GM12878 (cell line): ENCODE measurements at regions not wholly inside any gene's neighbourhood (a gene's known extent, or its start where the extent isn't known, plus 50 kb on each side); places are given as distances from the start of the nearest gene placed in this dataset.

Source experiments
- ATAC-seq: fragments of 200-7000 bp; cut with Tn5 transposase; 3 replicates; pipeline ENCODE4 v1.9.1; 2020; ENCODE audit warnings: mild to moderate bottlenecking, moderate library complexity
- BruUV-seq: library from RNA; stranded (reverse); fragments of 400-500 nt; replicated peaks from 2 replicates; lab custom pipeline; 2021; lab: Mats Ljungman, UMichigan
- CTCF ChIA-PET: fragments of 300-600 bp; sonication (Branson Sonifier 250); formaldehyde crosslinking; extraction: SDS; loops from one replicate; lab custom pipeline; 2021; ENCODE audit warnings: inconsistent platforms; lab: Yijun Ruan, JAX
- POLR2A ChIA-PET: fragments of 350-600 bp; formaldehyde crosslinking; extraction: SDS; loops from one replicate; lab custom pipeline; 2021; ENCODE audit warnings: inconsistent platforms; lab: Charles Lee
- RAD21 ChIA-PET: fragments of 300-600 bp; sonication (Branson Sonifier 250); formaldehyde crosslinking; loops from one replicate; lab custom pipeline; 2023; ENCODE audit warnings: antibody characterized with exemption; ENCODE audit not compliant: unreplicated experiment; lab: Charles Lee
- SMC1A ChIA-PET: fragments of 300-600 bp; sonication (Branson Sonifier 250); formaldehyde crosslinking; loops from one replicate; lab custom pipeline; 2023; ENCODE audit not compliant: unreplicated experiment, uncharacterized antibody; lab: Charles Lee
- DNase-seq: peaks from one replicate; pipeline ENCODE4 v3.0.0-alpha.2; 2011; ENCODE audit warnings: low read depth, low spot score
- FAIRE-seq: peaks from 3 replicates; lab custom pipeline; 2011; peaks lifted over from hg19 to GRCh38; lab: Jason Lieb, UNC
- H2AFZ ChIP-seq: 2 replicates; pipeline ENCODE4 v1.6.0; 2011; ENCODE audit warnings: low read depth, low read length, control low read depth; ENCODE audit not compliant: control insufficient read depth
- H3K27ac ChIP-seq: 2 replicates; pipeline ENCODE4 v1.5.1; 2011; ENCODE audit warnings: control low read depth; ENCODE audit not compliant: control insufficient read depth, insufficient read depth
- H3K27me3 ChIP-seq, 2 experiments: replicated peaks in 1 of 2; 2 replicates each; pipeline versions ENCODE4 v1.6.0 to v1.6.1; 2011; ENCODE audit warnings: low read length in 1 of 2; ENCODE audit not compliant: control insufficient read depth in 2 of 2, insufficient read depth in 2 of 2
- H3K36me3 ChIP-seq, 2 experiments: 2 replicates each; pipeline ENCODE4 v1.5.1; 2011; ENCODE audit warnings: low read length in 1 of 2; ENCODE audit not compliant: control insufficient read depth in 2 of 2, insufficient read depth in 2 of 2
- H3K4me1 ChIP-seq: 2 replicates; pipeline ENCODE4 v1.6.1; 2011; ENCODE audit warnings: mild to moderate bottlenecking, low read length, moderate library complexity, mixed read lengths; ENCODE audit not compliant: control insufficient read depth, insufficient read depth
- H3K4me2 ChIP-seq: 2 replicates; pipeline ENCODE4 v1.6.0; 2011; ENCODE audit warnings: control low read depth; ENCODE audit not compliant: control insufficient read depth, insufficient read depth
- H3K4me3 ChIP-seq: fragments of 200-600 bp; sonication (generic); 2 replicates; pipeline ENCODE4 v1.5.1; 2016
- H3K79me2 ChIP-seq: 2 replicates; pipeline ENCODE4 v1.6.0; 2011; ENCODE audit warnings: low read length; ENCODE audit not compliant: control insufficient read depth, insufficient read depth
- H3K9ac ChIP-seq: 2 replicates; pipeline ENCODE4 v1.8.0; 2011; ENCODE audit warnings: low read length, control low read depth, mixed read lengths; ENCODE audit not compliant: control insufficient read depth, insufficient read depth
- H3K9me3 ChIP-seq: replicated peaks from 3 replicates; pipeline ENCODE4 v1.5.1; 2011; ENCODE audit warnings: mild to moderate bottlenecking, low read length; ENCODE audit not compliant: control insufficient read depth, insufficient read depth
- H4K20me1 ChIP-seq: 2 replicates; pipeline ENCODE4 v1.6.0; 2011; ENCODE audit not compliant: control insufficient read depth, insufficient read depth
- CBX5 ChIP-seq: sonication (generic); IDR thresholded peaks from 2 replicates; pipeline ENCODE4 v1.6.1; 2016; ENCODE audit warnings: low read depth, moderate library complexity, mild to moderate bottlenecking, inconsistent platforms
- CEBPB ChIP-seq, 2 experiments: fragments of 150-350 bp in 1 of 2; IDR thresholded peaks; 2 replicates each; pipeline ENCODE4 v1.6.1; 2012 to 2014; ENCODE audit warnings: low read depth in 2 of 2, low read length in 2 of 2, borderline replicate concordance in 1 of 2, inconsistent platforms in 1 of 2
- CREM ChIP-seq: IDR thresholded peaks from 2 replicates; pipeline ENCODE4 v1.6.1; 2014; ENCODE audit warnings: antibody characterized with exemption, low read depth
- NBN ChIP-seq: fragments of 450-650 bp; IDR thresholded peaks from 2 replicates; pipeline ENCODE4 v1.6.1; 2016
- NFXL1 ChIP-seq: fragments of 450-650 bp; IDR thresholded peaks from 2 replicates; pipeline ENCODE4 v1.6.1; 2017; ENCODE audit warnings: antibody characterized with exemption, mild to moderate bottlenecking, borderline replicate concordance
- NR2C1 ChIP-seq: fragments of 450-650 bp; IDR thresholded peaks from 2 replicates; pipeline ENCODE4 v1.6.1; 2017; ENCODE audit warnings: antibody characterized with exemption, mild to moderate bottlenecking, moderate library complexity
- NR2F1 ChIP-seq: fragments of 450-650 bp; conservative IDR thresholded peaks from 2 replicates; pipeline ENCODE4 v1.6.1; 2017; ENCODE audit warnings: mild to moderate bottlenecking
- PAX5 ChIP-seq: IDR thresholded peaks from 2 replicates; pipeline ENCODE4 v1.6.1; 2011; ENCODE audit warnings: low read depth, low read length, borderline replicate concordance
- RCOR1 ChIP-seq: conservative IDR thresholded peaks from 2 replicates; pipeline ENCODE4 v1.6.1; 2012; ENCODE audit warnings: low read depth, low read length, improper control_type of control experiment
- RELA ChIP-seq: fragments of 450-650 bp; IDR thresholded peaks from 2 replicates; pipeline ENCODE4 v1.8.0; 2014; ENCODE audit warnings: borderline replicate concordance; ENCODE audit not compliant: partially characterized antibody
- SMAD5 ChIP-seq: IDR thresholded peaks from 2 replicates; pipeline ENCODE4 v1.6.1; 2016; ENCODE audit warnings: antibody characterized with exemption, low read depth
- SUZ12 ChIP-seq: fragments of 200-600 bp; sonication (generic); IDR thresholded peaks from one replicate; pipeline ENCODE4 v1.6.1; 2018; ENCODE audit warnings: antibody characterized with exemption, mild to moderate bottlenecking; ENCODE audit not compliant: unreplicated experiment
- WGBS: methylation state at CpG from one replicate; pipeline ENCODE4 v1.1.6; 2016; ENCODE audit warnings: low lambda C conversion rate; ENCODE audit not compliant: insufficient replicate concordance, insufficient coverage; ENCODE audit errors: missing lambda C conversion rate; 5-methylcytosine and 5-hydroxymethylcytosine counted together
- in situ Hi-C: fragments of 300-500 bp; cut with MboI; formaldehyde crosslinking; loops from 9 replicates; pipeline ENCODE4 v1.14.3; 2018; ENCODE audit warnings: mixed read lengths
- intact Hi-C: fragments of 100-400 bp; cut with micrococcal nuclease; formaldehyde crosslinking; loops from one replicate; pipeline ENCODE4 v1.14.2; 2022; ENCODE audit not compliant: unreplicated experiment
- TF ChIP-seq, protein P1 (sequence below): fragments of 450-650 bp; IDR thresholded peaks from 2 replicates; pipeline ENCODE4 v1.6.1; 2018; ENCODE audit warnings: mild to moderate bottlenecking, low read depth, moderate library complexity; ENCODE audit not compliant: partially characterized antibody
- TF ChIP-seq, protein P2 (sequence below): fragments of 450-650 bp; IDR thresholded peaks from 2 replicates; pipeline ENCODE4 v1.6.1; 2017; ENCODE audit warnings: mild to moderate bottlenecking, moderate library complexity
- TF ChIP-seq, protein P3 (sequence below), 3 experiments: IDR thresholded peaks in 2 of 3; conservative IDR thresholded peaks in 1 of 3; 2 replicates each; pipeline ENCODE4 v1.5.1; 2011; ENCODE audit warnings: low read depth in 3 of 3, low read length in 3 of 3, mild to moderate bottlenecking in 3 of 3, control low read depth in 2 of 3, moderate library complexity in 2 of 3, inconsistent platforms in 1 of 3, mixed read lengths in 1 of 3; ENCODE audit not compliant: control insufficient read depth in 2 of 3, insufficient read depth in 1 of 3; ENCODE audit errors: extremely low read depth in 1 of 3

DNA sequence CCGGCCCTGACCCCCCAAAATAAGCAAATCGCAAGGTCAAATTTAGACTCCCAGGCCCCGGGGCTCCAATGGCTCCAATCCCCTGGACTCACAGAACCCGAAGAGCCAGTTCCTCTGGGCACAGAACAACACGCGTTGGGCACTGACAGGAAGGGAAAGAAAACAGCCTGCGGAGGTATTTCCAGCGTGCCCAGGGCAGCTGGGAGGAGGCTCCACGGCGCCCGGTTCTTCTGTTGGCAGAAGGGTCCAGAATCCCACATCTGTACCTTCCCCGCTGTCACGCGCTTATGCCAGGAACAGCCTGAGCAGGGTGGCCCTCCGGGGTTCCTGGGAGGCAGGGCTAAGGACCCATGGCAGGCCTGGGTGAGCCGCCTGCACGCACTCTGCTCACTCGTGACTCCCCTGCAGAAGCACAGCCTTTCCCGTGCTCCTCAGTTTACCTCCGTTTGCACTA, 85.5 kb downstream of the RIPK4 start:
- no peaks in the 10 kb centered on the region; a peak in 2 of 4 replicates for H3K27me3 ChIP-seq
- ChIA-PET RAD21 (no interaction called here), CTCF (no interaction called here), POLR2A (no interaction called here), SMC1A (no interaction called here)
- H3K4me2 ChIP-seq = no peak overlapping the region
- H3K9me3 ChIP-seq = no peaks in the 10 kb centered on the region
- intact Hi-C loops (no loop called here), in situ Hi-C loops (no loop called here)
- H3K36me3 ChIP-seq = no peaks in the 10 kb centered on the region
- no TSS peak for BruUV-seq
- no peak for FAIRE-seq
- H3K27ac ChIP-seq = no peak overlapping the region
- no peaks in the 10 kb centered on the region for H3K79me2 ChIP-seq
- no peak overlapping the region for H3K9ac ChIP-seq
- H4K20me1 ChIP-seq = no peaks in the 10 kb centered on the region
- H3K4me3 ChIP-seq = no peak overlapping the region
- no peaks in the 10 kb centered on the region for H3K4me1 ChIP-seq
- no peak for ATAC-seq
- 50% methylated on average over 18 of the region's 20 CpGs for WGBS
- H2AFZ ChIP-seq = no peak overlapping the region
- DNase-seq = no peak
- TF ChIP-seq NFXL1 = no peak
- no peak for TF ChIP-seq RELA
- TF ChIP-seq NR2F1 = no peak
- TF ChIP-seq, protein P1, sequence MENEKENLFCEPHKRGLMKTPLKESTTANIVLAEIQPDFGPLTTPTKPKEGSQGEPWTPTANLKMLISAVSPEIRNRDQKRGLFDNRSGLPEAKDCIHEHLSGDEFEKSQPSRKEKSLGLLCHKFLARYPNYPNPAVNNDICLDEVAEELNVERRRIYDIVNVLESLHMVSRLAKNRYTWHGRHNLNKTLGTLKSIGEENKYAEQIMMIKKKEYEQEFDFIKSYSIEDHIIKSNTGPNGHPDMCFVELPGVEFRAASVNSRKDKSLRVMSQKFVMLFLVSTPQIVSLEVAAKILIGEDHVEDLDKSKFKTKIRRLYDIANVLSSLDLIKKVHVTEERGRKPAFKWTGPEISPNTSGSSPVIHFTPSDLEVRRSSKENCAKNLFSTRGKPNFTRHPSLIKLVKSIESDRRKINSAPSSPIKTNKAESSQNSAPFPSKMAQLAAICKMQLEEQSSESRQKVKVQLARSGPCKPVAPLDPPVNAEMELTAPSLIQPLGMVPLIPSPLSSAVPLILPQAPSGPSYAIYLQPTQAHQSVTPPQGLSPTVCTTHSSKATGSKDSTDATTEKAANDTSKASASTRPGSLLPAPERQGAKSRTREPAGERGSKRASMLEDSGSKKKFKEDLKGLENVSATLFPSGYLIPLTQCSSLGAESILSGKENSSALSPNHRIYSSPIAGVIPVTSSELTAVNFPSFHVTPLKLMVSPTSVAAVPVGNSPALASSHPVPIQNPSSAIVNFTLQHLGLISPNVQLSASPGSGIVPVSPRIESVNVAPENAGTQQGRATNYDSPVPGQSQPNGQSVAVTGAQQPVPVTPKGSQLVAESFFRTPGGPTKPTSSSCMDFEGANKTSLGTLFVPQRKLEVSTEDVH = no peak
- no peak for TF ChIP-seq CBX5
- no peak for TF ChIP-seq NBN
- TF ChIP-seq CREM = no peak
- TF ChIP-seq, protein P2, sequence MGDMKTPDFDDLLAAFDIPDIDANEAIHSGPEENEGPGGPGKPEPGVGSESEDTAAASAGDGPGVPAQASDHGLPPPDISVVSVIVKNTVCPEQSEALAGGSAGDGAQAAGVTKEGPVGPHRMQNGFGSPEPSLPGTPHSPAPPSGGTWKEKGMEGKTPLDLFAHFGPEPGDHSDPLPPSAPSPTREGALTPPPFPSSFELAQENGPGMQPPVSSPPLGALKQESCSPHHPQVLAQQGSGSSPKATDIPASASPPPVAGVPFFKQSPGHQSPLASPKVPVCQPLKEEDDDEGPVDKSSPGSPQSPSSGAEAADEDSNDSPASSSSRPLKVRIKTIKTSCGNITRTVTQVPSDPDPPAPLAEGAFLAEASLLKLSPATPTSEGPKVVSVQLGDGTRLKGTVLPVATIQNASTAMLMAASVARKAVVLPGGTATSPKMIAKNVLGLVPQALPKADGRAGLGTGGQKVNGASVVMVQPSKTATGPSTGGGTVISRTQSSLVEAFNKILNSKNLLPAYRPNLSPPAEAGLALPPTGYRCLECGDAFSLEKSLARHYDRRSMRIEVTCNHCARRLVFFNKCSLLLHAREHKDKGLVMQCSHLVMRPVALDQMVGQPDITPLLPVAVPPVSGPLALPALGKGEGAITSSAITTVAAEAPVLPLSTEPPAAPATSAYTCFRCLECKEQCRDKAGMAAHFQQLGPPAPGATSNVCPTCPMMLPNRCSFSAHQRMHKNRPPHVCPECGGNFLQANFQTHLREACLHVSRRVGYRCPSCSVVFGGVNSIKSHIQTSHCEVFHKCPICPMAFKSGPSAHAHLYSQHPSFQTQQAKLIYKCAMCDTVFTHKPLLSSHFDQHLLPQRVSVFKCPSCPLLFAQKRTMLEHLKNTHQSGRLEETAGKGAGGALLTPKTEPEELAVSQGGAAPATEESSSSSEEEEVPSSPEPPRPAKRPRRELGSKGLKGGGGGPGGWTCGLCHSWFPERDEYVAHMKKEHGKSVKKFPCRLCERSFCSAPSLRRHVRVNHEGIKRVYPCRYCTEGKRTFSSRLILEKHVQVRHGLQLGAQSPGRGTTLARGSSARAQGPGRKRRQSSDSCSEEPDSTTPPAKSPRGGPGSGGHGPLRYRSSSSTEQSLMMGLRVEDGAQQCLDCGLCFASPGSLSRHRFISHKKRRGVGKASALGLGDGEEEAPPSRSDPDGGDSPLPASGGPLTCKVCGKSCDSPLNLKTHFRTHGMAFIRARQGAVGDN = no peak
- TF ChIP-seq CEBPB (IDR thresholded peaks at IDR 0.05; ENCODE audit: borderline replicate concordance in 1 of 2, low read depth in 2 of 2, low read length in 2 of 2) = no peak
- TF ChIP-seq SUZ12 = no peak
- TF ChIP-seq RCOR1 = no peak
- TF ChIP-seq, protein P3, sequence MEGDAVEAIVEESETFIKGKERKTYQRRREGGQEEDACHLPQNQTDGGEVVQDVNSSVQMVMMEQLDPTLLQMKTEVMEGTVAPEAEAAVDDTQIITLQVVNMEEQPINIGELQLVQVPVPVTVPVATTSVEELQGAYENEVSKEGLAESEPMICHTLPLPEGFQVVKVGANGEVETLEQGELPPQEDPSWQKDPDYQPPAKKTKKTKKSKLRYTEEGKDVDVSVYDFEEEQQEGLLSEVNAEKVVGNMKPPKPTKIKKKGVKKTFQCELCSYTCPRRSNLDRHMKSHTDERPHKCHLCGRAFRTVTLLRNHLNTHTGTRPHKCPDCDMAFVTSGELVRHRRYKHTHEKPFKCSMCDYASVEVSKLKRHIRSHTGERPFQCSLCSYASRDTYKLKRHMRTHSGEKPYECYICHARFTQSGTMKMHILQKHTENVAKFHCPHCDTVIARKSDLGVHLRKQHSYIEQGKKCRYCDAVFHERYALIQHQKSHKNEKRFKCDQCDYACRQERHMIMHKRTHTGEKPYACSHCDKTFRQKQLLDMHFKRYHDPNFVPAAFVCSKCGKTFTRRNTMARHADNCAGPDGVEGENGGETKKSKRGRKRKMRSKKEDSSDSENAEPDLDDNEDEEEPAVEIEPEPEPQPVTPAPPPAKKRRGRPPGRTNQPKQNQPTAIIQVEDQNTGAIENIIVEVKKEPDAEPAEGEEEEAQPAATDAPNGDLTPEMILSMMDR (IDR thresholded peaks at IDR 0.05 in 2 of 3, conservative IDR thresholded peaks at IDR 0.05 in 1 of 3; ENCODE audit: control insufficient read depth in 2 of 3, extremely low read depth in 1 of 3, insufficient read depth in 1 of 3, low read depth in 3 of 3, low read length in 3 of 3) = no peak
- TF ChIP-seq PAX5 = no peak
- no peak for TF ChIP-seq NR2C1
- TF ChIP-seq SMAD5 = no peak
